Immature natural killer cell (primary cell): ENCODE measurements at regions not wholly inside any gene's neighbourhood (a gene's known extent, or its start where the extent isn't known, plus 50 kb on each side); places are given as distances from the start of the nearest gene placed in this dataset.
"Not testable (repeated sequence)": the region's sequence is repeated elsewhere in the genome, so short reads cannot be mapped to it uniquely, and the experiment has no call there.

ENCODE experiments used
- DNase-seq, 3 donors: peaks; one replicate each; pipeline ENCODE4 v3.0.0; 2022; ENCODE audit warnings: mixed read lengths in 1 of 3
- H3K27ac Mint-ChIP-seq, 6 donors: one replicate each; pipeline ENCODE4 v1.8.0; 2020; ENCODE audit warnings: mixed read lengths in 6 of 6, mild to moderate bottlenecking in 5 of 6, inconsistent platforms in 4 of 6, moderate library complexity in 3 of 6
- H3K27me3 Mint-ChIP-seq, 3 donors: one replicate each; pipeline ENCODE4 v1.8.0; 2020 to 2021; ENCODE audit warnings: low read depth in 3 of 3, mild to moderate bottlenecking in 3 of 3, mixed read lengths in 3 of 3, moderate library complexity in 3 of 3, inconsistent platforms in 1 of 3
- H3K36me3 Mint-ChIP-seq, 3 donors: one replicate each; pipeline ENCODE4 v1.8.0; 2020; ENCODE audit warnings: mixed read lengths in 3 of 3, inconsistent platforms in 2 of 3, mild to moderate bottlenecking in 2 of 3
- H3K4me1 Mint-ChIP-seq, 2 donors: one replicate each; pipeline ENCODE4 v1.8.0; 2020; ENCODE audit warnings: inconsistent platforms in 2 of 2, mild to moderate bottlenecking in 2 of 2, mixed read lengths in 2 of 2, moderate library complexity in 1 of 2
- H3K4me3 Mint-ChIP-seq, 5 donors: one replicate each; pipeline ENCODE4 v1.8.0; 2020; ENCODE audit warnings: mild to moderate bottlenecking in 5 of 5, mixed read lengths in 5 of 5, inconsistent platforms in 3 of 5, moderate library complexity in 3 of 5
- H3K9me3 Mint-ChIP-seq, 6 donors: one replicate each; pipeline ENCODE4 v1.8.0; 2020; ENCODE audit warnings: mild to moderate bottlenecking in 6 of 6, mixed read lengths in 6 of 6, inconsistent platforms in 4 of 6, moderate library complexity in 3 of 6

- no peak overlapping the region for H3K4me3 Mint-ChIP-seq
- H3K4me1 Mint-ChIP-seq, result peaks cover 0 to 3% of the 10 kb centered on the region in 2 donors
- peaks cover 0 to 5% (median 2%) of the 10 kb centered on the region in 6 donors for H3K9me3 Mint-ChIP-seq
- H3K27ac Mint-ChIP-seq, result no peak overlapping the region
- H3K36me3 Mint-ChIP-seq, result peaks cover 0 to 5% (median 4%) of the 10 kb centered on the region in 3 donors
- peaks cover 0 to 1% (median 1%) of the 10 kb centered on the region in 3 donors for H3K27me3 Mint-ChIP-seq
- DNase-seq, result no peak
Observed at GRCh38 chr1:116835161-116835560, 74.6 kb upstream of the PTGFRN start.

DNA sequence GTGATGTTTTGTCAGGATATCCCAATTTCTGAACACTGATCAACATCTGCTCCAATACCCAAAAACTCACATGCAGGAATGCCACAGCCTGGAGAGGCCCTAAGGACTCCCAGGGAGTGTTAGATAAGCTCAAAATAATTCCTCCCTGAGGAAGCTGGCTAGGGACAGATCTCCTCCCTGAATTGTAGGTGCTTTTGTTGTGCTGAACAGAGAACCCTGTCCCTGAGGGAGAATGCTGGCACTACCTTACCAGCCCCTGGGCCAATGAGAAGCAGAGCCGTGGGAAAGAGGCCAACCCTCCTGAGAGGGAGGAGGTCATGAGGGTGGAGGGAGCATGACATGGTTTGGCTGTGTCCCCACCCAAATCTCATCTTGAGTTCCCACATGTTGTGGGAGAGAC is 73.6 kb upstream of the PTGFRN start:
- Mint-ChIP-seq H3K27ac (no peak overlapping the region), H3K4me1 (peaks cover 0 to 3% of the 10 kb centered on the region in 2 donors), H3K9me3 (peaks cover 0 to 5% (median 2%) of the 10 kb centered on the region in 6 donors)

GRCh38 chr1:116841569-116842344 is 68.0 kb upstream of the PTGFRN start:
- H3K4me1 Mint-ChIP-seq, result no peaks in the 10 kb centered on the region
- H3K27me3 Mint-ChIP-seq, result peaks cover 0 to 1% (median 0%) of the 10 kb centered on the region in 3 donors
- DNase-seq, result no peak
- no peak overlapping the region for H3K27ac Mint-ChIP-seq
- H3K4me3 Mint-ChIP-seq, result no peak overlapping the region
- H3K9me3 Mint-ChIP-seq, result peaks cover 0 to 6% (median 2%) of the 10 kb centered on the region in 6 donors
- H3K36me3 Mint-ChIP-seq, result peaks cover 0 to 5% (median 4%) of the 10 kb centered on the region in 3 donors

More for the DNA sequence above, 73.6 kb upstream of the PTGFRN start:
- no peak for DNase-seq
- Mint-ChIP-seq H3K4me3 (no peak overlapping the region), H3K36me3 (peaks cover 0 to 5% (median 4%) of the 10 kb centered on the region in 3 donors), H3K27me3 (peaks cover 0 to 1% (median 1%) of the 10 kb centered on the region in 3 donors)

GRCh38 chr1:116842654-116843053 is 67.1 kb upstream of the PTGFRN start:
- Mint-ChIP-seq H3K4me1 (no peaks in the 10 kb centered on the region), H3K9me3 (peaks cover 0 to 1% (median 0%) of the 10 kb centered on the region in 6 donors), H3K27ac (no peak overlapping the region), H3K27me3 (peaks cover 0 to 1% (median 0%) of the 10 kb centered on the region in 3 donors), H3K4me3 (no peak overlapping the region), H3K36me3 (peaks cover 0 to 4% (median 0%) of the 10 kb centered on the region in 3 donors)
- DNase-seq, result no peak

GRCh38 chr1:116844775-116845174 is 64.9 kb upstream of the PTGFRN start:
- Mint-ChIP-seq H3K4me3 (no peak overlapping the region), H3K27ac (no peak overlapping the region), H3K9me3 (peaks cover 0 to 1% (median 0%) of the 10 kb centered on the region in 6 donors), H3K27me3 (peaks cover 0 to 1% (median 0%) of the 10 kb centered on the region in 3 donors), H3K36me3 (no peaks in the 10 kb centered on the region), H3K4me1 (no peaks in the 10 kb centered on the region)
- no peak for DNase-seq

DNA sequence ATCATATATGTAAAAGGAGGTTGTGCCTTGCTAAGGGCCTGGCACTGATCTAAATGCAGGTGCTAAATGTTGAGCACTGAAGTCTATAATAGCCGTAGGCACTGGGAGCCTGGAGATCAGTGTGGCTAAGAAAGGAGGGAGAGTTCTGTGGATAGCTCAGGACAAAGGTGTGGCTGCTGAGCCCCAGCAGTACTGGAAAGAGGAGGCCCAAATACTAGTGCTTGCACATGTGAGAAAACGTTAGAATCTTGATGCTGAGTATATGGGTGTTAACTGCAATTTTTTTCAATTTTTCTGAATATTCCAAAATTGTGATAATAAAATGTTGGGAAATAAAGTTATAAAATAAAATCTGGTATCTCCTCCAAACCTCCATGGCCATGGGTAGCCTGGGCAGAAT is 62.5 kb upstream of the PTGFRN start:
- Mint-ChIP-seq H3K4me1 (no peaks in the 10 kb centered on the region), H3K4me3 (no peak overlapping the region), H3K27ac (no peak overlapping the region), H3K9me3 (peaks cover 0 to 1% (median 0%) of the 10 kb centered on the region in 6 donors), H3K36me3 (no peaks in the 10 kb centered on the region), H3K27me3 (peaks cover 0 to 4% (median 1%) of the 10 kb centered on the region in 3 donors)
- no peak for DNase-seq

GRCh38 chr1:116847688-116848531 is 61.8 kb upstream of the PTGFRN start:
- H3K27ac Mint-ChIP-seq, result no peak overlapping the region
- no peaks in the 10 kb centered on the region for H3K4me1 Mint-ChIP-seq
- no peaks in the 10 kb centered on the region for H3K36me3 Mint-ChIP-seq
- peaks cover 0 to 1% (median 0%) of the 10 kb centered on the region in 6 donors for H3K9me3 Mint-ChIP-seq
- H3K4me3 Mint-ChIP-seq, result no peak overlapping the region
- peaks cover 0 to 4% (median 1%) of the 10 kb centered on the region in 3 donors for H3K27me3 Mint-ChIP-seq
- no peak for DNase-seq

DNA sequence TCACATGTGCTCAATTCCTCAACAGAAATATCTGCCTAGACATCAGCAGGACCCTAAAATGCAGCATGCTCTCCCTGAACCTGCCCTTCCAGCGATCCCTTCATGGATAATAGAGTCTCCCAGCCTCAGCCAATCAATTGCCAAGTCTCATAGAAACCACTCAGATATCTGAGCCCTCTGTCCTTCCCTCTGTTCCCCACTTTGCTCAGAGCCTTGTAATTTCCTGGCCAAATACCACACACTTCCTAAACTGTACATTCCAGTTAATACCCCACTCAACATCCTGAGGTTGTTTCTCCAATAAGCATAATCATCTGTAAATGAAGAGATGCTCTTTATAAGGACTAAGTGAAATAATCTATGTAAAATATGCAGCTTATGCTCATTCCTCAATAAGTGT is 59.3 kb upstream of the PTGFRN start:
- Mint-ChIP-seq H3K36me3 (no peaks in the 10 kb centered on the region), H3K9me3 (no peaks in the 10 kb centered on the region), H3K4me1 (peaks cover 8 to 9% of the 10 kb centered on the region in 2 donors), H3K27ac (no peak overlapping the region), H3K27me3 (peaks cover 0 to 4% (median 4%) of the 10 kb centered on the region in 3 donors), H3K4me3 (no peak overlapping the region)
- DNase-seq, result no peak

DNA sequence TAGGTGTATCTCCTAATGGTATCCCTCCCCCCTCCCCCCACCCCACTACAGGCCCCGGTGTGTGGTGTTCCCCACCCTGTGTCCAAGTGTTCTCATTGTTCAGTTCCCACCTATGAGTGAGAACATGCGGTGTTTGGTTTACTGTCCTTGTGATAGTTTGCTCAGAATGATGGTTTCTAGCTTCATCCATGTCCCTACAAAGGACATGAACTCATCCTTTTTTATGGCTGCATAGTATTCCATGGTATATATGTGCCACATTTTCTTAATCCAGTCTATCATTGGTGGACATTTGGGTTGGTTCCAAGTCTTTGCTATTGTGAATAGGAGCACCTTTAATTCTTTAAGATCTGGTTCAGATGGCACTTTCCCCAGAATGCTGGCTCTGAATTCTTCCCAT is 58.5 kb upstream of the PTGFRN start:
- not testable (repeated sequence) for H3K4me3 Mint-ChIP-seq, H3K27ac Mint-ChIP-seq, DNase-seq, H3K4me1 Mint-ChIP-seq, H3K9me3 Mint-ChIP-seq, H3K36me3 Mint-ChIP-seq, H3K27me3 Mint-ChIP-seq

- no peak overlapping the region for H3K27ac Mint-ChIP-seq
- peaks cover 8 to 9% of the 10 kb centered on the region in 2 donors for H3K4me1 Mint-ChIP-seq
Observed at GRCh38 chr1:116851846-116852245, 57.9 kb upstream of the PTGFRN start.

DNA sequence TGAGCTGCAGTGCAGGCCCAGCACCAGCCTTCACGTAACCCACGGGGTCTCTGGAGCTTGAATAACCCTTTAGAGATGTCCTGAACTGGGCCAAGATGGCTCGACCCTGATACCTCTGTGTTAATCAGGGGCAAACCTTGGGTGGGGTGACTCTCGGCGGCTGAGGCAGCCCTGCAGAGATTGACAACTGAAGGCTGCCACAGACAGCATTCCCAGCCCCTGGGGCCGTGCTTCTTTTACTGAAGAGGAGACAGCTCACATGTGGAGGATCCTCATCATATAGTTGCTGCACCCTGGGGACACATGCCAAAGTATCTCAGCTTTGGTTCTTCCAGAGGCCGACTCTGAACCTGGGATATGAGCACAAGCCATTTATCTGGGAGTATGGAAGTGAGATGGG is 57.3 kb upstream of the PTGFRN start:
- no peaks in the 10 kb centered on the region for H3K36me3 Mint-ChIP-seq
- no peak overlapping the region for H3K4me3 Mint-ChIP-seq

More at GRCh38 chr1:116851846-116852245, 57.9 kb upstream of the PTGFRN start:
- peaks cover 0 to 4% (median 4%) of the 10 kb centered on the region in 3 donors for H3K27me3 Mint-ChIP-seq
- no peak overlapping the region for H3K4me3 Mint-ChIP-seq
- no peaks in the 10 kb centered on the region for H3K36me3 Mint-ChIP-seq
- no peaks in the 10 kb centered on the region for H3K9me3 Mint-ChIP-seq
- DNase-seq, result no peak

DNA sequence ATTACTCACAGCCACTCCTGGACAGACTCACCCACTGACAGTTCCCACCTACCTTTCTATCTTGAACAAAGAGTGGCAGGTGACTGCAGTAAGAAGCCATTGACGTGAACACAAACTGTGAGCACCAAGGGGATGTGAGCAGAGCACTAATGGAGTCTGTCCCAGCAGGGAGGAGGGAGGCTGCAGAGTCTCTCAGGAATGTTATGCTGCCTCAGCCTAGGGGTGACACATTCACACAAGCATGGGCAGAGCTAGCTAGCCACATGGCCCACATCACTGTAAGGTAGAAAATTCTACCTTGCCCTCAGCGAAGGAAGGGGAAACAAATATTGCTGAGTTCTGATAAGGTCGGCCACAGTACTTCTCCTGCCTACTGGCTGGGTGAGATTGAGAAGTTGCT is 56.8 kb upstream of the PTGFRN start:
- Mint-ChIP-seq H3K9me3 (no peaks in the 10 kb centered on the region), H3K27me3 (peaks cover 0 to 4% (median 2%) of the 10 kb centered on the region in 3 donors), H3K4me3 (no peak overlapping the region), H3K27ac (no peak overlapping the region), H3K36me3 (no peaks in the 10 kb centered on the region), H3K4me1 (peaks cover 8 to 9% of the 10 kb centered on the region in 2 donors)
- DNase-seq, result no peak

More for the DNA sequence above, 57.3 kb upstream of the PTGFRN start:
- H3K9me3 Mint-ChIP-seq, result no peaks in the 10 kb centered on the region
- DNase-seq, result no peak
- H3K27ac Mint-ChIP-seq, result no peak overlapping the region
- peaks cover 0 to 4% (median 2%) of the 10 kb centered on the region in 3 donors for H3K27me3 Mint-ChIP-seq
- peaks cover 8 to 9% of the 10 kb centered on the region in 2 donors for H3K4me1 Mint-ChIP-seq

DNA sequence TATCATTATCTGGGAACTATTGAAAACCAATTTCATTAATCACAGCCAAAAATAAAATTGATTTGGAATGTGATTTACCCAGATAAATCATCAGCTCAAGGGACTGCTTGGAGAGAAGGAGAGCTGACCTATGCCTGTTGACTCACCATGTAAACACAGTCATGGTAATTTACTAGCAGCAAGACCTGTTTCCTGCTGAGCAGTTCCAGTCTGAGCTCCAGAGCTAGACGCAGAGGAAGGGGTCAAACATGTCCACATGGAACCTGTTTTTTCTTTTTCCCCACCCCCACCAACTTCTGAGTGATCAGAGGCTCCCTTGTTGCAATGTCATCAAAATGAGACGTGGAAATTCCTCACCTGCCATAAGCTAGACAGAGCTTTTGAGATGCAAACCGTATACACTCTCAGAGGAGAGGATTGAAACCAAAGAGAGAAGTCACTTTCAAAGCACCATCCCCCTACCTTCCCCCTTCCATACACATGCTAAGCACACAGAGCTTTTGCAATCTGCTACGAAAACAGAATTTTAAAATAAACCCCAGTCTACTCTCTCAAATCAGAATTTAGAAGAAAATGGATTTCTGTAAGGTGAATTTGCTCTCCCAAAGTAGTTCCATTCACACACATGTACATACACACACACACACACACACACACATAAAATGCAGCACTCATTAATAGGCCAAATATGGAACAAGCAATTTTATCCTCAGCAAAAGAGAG is 55.9 kb upstream of the PTGFRN start:
- Mint-ChIP-seq H3K27ac (no peak overlapping the region), H3K4me1 (peaks cover 8 to 9% of the 10 kb centered on the region in 2 donors), H3K36me3 (no peaks in the 10 kb centered on the region), H3K9me3 (no peaks in the 10 kb centered on the region), H3K4me3 (no peak overlapping the region), H3K27me3 (peaks cover 0 to 4% (median 2%) of the 10 kb centered on the region in 3 donors)
- DNase-seq, result no peak
